ENCODE measurements at regions not wholly inside any gene's neighbourhood (a gene's known extent, or its start where the extent isn't known, plus 50 kb on each side); places are given as distances from the start of the nearest gene placed in this dataset.
A peak's percentile ranks its signal among the peaks of the same experiment; 100 is the strongest.
"Not testable (repeated sequence)": the region's sequence is repeated elsewhere in the genome, so short reads cannot be mapped to it uniquely, and the experiment has no call there.

- DNase-seq (ENCODE audit: low spot score): no peak
Measured at GRCh38 chr3:87793337-87793877, 265.4 kb downstream of the CGGBP1 start.

- no peak for DNase-seq (ENCODE audit: low spot score)
Measured at GRCh38 chr3:87792534-87793336, 266.1 kb downstream of the CGGBP1 start, which contains the start of gene HTR1F. TSS of gene HTR1F (plus strand) at chr3:87792706.

- DNase-seq (ENCODE audit: low spot score): no peak
Measured at GRCh38 chr3:87792198-87792533, 266.6 kb downstream of the CGGBP1 start.

- DNase-seq (ENCODE audit: low spot score): no peak
Measured at GRCh38 chr3:87791248-87792027, 267.4 kb downstream of the CGGBP1 start.

- not testable (repeated sequence) for DNase-seq (ENCODE audit: low spot score)
Measured at GRCh38 chr3:87789049-87789448, 269.8 kb downstream of the CGGBP1 start.

- DNase-seq (ENCODE audit: low spot score): no peak
Measured at GRCh38 chr3:87788516-87788915, 270.3 kb downstream of the CGGBP1 start.

GRCh38 chr3:87780811-87781210, 278.0 kb downstream of the CGGBP1 start:
- DNase-seq (ENCODE audit: low spot score): no peak

- no peak for DNase-seq (ENCODE audit: low spot score)
Measured at GRCh38 chr3:87778876-87779275, 279.9 kb downstream of the CGGBP1 start.

GRCh38 chr3:87771337-87772192, 287.2 kb downstream of the CGGBP1 start:
- peak; percentile 9 for DNase-seq (ENCODE audit: low spot score)

GRCh38 chr3:87766721-87767120, 292.1 kb downstream of the CGGBP1 start:
- no peak for DNase-seq (ENCODE audit: low spot score)

- DNase-seq (ENCODE audit: low spot score): no peak
Measured at GRCh38 chr3:87765256-87765655, 293.5 kb downstream of the CGGBP1 start.

GRCh38 chr3:87761795-87762194, 297.0 kb downstream of the CGGBP1 start:
- no peak for DNase-seq (ENCODE audit: low spot score)

GRCh38 chr3:87761341-87761740, 297.5 kb downstream of the CGGBP1 start:
- DNase-seq (ENCODE audit: low spot score): no peak

GRCh38 chr3:87756616-87757015, 302.2 kb downstream of the CGGBP1 start:
- no peak for DNase-seq (ENCODE audit: low spot score)

GRCh38 chr3:87755852-87756251, 303.0 kb downstream of the CGGBP1 start:
- DNase-seq (ENCODE audit: low spot score): no peak

- DNase-seq (ENCODE audit: low spot score): no peak
Measured at GRCh38 chr3:87742250-87742649, 316.6 kb downstream of the CGGBP1 start.

GRCh38 chr3:87740894-87741293, 317.9 kb downstream of the CGGBP1 start:
- not testable (repeated sequence) for DNase-seq (ENCODE audit: low spot score)

GRCh38 chr3:87737817-87738216, 321.0 kb downstream of the CGGBP1 start:
- DNase-seq (ENCODE audit: low spot score): not testable (repeated sequence)

GRCh38 chr3:87733671-87734367, 325.0 kb downstream of the CGGBP1 start:
- no peak for DNase-seq (ENCODE audit: low spot score)

- no peak for DNase-seq (ENCODE audit: low spot score)
Measured at GRCh38 chr3:87732294-87732693, 326.5 kb downstream of the CGGBP1 start.

- DNase-seq (ENCODE audit: low spot score): no peak
Measured at GRCh38 chr3:87727783-87728182, 331.0 kb downstream of the CGGBP1 start.

Data from cerebellar cortex (tissue), 1 donor.